Natural killer cell (primary cell): ENCODE measurements at regions not wholly inside any gene's neighbourhood (a gene's known extent, or its start where the extent isn't known, plus 50 kb on each side); places are given as distances from the start of the nearest gene placed in this dataset.

ENCODE experiments used
- ATAC-seq, 3 donors: fragments of 150-1000 bp in 2 of 3; fragments of 200-7000 bp in 1 of 3; cut with Tn5 transposase; 1 replicate in 1 of 3; 2 replicates in 2 of 3; pipeline ENCODE4 v1.10.0; 2021; ENCODE audit warnings: mild to moderate bottlenecking in 2 of 3, moderate library complexity in 2 of 3
- DNase-seq, 2 donors: peaks; one replicate each; pipeline versions ENCODE4 v3.0.0 to v3.0.0-alpha.2; 2013 to 2021; ENCODE audit warnings: mixed read lengths in 1 of 2
- H3K27ac ChIP-seq: one replicate; pipeline ENCODE4 v1.5.1; 2013; ENCODE audit warnings: mild to moderate bottlenecking, low read length
- H3K27me3 ChIP-seq: one replicate; pipeline ENCODE4 v1.6.1; 2013; ENCODE audit warnings: low read length; ENCODE audit not compliant: control insufficient read depth, insufficient read depth
- H3K36me3 ChIP-seq: one replicate; pipeline ENCODE4 v1.6.1; 2013; ENCODE audit warnings: low read length; ENCODE audit not compliant: control insufficient read depth, insufficient read depth
- H3K4me1 ChIP-seq: one replicate; pipeline ENCODE4 v1.6.1; 2013; ENCODE audit warnings: low read length; ENCODE audit not compliant: control insufficient read depth, insufficient read depth
- H3K4me3 ChIP-seq: one replicate; pipeline ENCODE4 v1.5.1; 2013; ENCODE audit warnings: low read length
- H3K9me3 ChIP-seq: one replicate; pipeline ENCODE4 v1.6.1; 2013; ENCODE audit warnings: low read length; ENCODE audit not compliant: control insufficient read depth, insufficient read depth
- H3K27ac Mint-ChIP-seq, 2 donors: one replicate each; pipeline ENCODE4 v1.8.0; 2022; ENCODE audit warnings: mild to moderate bottlenecking in 2 of 2, mixed read lengths in 2 of 2, moderate library complexity in 1 of 2
- H3K27me3 Mint-ChIP-seq, 2 donors: one replicate each; pipeline ENCODE4 v1.8.0; 2022; ENCODE audit warnings: low read depth in 2 of 2, mixed read lengths in 2 of 2
- H3K36me3 Mint-ChIP-seq: one replicate; pipeline ENCODE4 v1.8.0; 2022; ENCODE audit warnings: mixed read lengths
- H3K4me1 Mint-ChIP-seq, 2 donors: one replicate each; pipeline ENCODE4 v1.8.0; 2022; ENCODE audit warnings: mixed read lengths in 2 of 2
- H3K4me3 Mint-ChIP-seq: one replicate; pipeline ENCODE4 v1.8.0; 2022; ENCODE audit warnings: mild to moderate bottlenecking, moderate library complexity, mixed read lengths
- H3K9me3 Mint-ChIP-seq, 2 donors: one replicate each; pipeline ENCODE4 v1.8.0; 2022; ENCODE audit warnings: mixed read lengths in 2 of 2
- WGBS: methylation state at CpG from one replicate; pipeline ENCODE4 v1.1.7; 2013; ENCODE audit warnings: missing lambda C conversion rate; ENCODE audit not compliant: insufficient coverage; 5-methylcytosine and 5-hydroxymethylcytosine counted together
- intact Hi-C: fragments of 100-400 bp; cut with micrococcal nuclease; formaldehyde crosslinking; loops from one replicate; pipeline ENCODE4 v1.14.2; 2022
- TF ChIP-seq, protein P1 (sequence below): fragments of 200-600 bp; IDR thresholded peaks from one replicate; pipeline ENCODE4 v1.8.0; 2022; ENCODE audit warnings: antibody characterized with exemption

DNA sequence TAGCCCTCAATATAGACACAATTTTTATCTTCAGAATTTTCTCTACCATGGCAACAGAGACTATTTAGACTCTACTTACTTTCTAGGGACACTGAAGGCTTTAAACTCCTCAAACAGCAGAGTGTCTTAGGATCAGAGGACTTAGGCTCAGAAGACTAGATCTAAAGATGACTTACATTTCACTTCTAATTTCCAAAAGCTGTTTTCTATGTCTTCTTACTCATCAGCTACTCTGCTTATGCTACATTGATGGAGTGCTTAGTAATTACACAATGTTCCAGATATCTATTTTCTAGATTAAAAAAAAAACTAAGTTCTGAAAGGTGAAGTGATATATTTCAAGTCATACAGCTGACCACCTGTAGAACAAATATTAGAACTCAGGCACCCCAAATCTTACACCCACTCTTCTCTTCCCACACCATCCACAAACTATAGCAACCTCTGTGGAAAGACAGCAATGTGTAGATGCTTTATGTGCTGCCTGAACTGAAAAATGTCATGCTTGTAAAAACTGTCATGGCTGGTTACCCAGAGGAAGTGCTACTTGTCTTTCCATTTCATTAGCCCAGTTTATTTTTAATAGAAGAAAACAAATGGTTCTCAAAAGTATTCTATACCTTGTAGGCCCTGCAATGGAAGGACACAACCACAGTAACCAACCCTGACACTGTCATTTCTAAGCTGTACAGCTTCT is 831.0 kb upstream of the ACVR2A start:
- no peak overlapping the region for H3K27ac Mint-ChIP-seq
- no peaks in the 10 kb centered on the region for H3K27me3 Mint-ChIP-seq
- Histone ChIP-seq H3K27me3 (no peaks in the 10 kb centered on the region), H3K4me3 (no peak overlapping the region), H3K27ac (no peak overlapping the region), H3K4me1 (no peaks in the 10 kb centered on the region), H3K36me3 (no peaks in the 10 kb centered on the region), H3K9me3 (no peaks in the 10 kb centered on the region)
- peaks cover 3 to 4% of the 10 kb centered on the region in 2 donors for H3K9me3 Mint-ChIP-seq
- H3K4me1 Mint-ChIP-seq = no peaks in the 10 kb centered on the region
- H3K4me3 Mint-ChIP-seq = no peak overlapping the region
- ATAC-seq (no peak), DNase-seq (no peak)
- intact Hi-C loops = no loop called here
- TF ChIP-seq, protein P1, sequence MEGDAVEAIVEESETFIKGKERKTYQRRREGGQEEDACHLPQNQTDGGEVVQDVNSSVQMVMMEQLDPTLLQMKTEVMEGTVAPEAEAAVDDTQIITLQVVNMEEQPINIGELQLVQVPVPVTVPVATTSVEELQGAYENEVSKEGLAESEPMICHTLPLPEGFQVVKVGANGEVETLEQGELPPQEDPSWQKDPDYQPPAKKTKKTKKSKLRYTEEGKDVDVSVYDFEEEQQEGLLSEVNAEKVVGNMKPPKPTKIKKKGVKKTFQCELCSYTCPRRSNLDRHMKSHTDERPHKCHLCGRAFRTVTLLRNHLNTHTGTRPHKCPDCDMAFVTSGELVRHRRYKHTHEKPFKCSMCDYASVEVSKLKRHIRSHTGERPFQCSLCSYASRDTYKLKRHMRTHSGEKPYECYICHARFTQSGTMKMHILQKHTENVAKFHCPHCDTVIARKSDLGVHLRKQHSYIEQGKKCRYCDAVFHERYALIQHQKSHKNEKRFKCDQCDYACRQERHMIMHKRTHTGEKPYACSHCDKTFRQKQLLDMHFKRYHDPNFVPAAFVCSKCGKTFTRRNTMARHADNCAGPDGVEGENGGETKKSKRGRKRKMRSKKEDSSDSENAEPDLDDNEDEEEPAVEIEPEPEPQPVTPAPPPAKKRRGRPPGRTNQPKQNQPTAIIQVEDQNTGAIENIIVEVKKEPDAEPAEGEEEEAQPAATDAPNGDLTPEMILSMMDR = no peak
- H3K36me3 Mint-ChIP-seq = no peaks in the 10 kb centered on the region

DNA sequence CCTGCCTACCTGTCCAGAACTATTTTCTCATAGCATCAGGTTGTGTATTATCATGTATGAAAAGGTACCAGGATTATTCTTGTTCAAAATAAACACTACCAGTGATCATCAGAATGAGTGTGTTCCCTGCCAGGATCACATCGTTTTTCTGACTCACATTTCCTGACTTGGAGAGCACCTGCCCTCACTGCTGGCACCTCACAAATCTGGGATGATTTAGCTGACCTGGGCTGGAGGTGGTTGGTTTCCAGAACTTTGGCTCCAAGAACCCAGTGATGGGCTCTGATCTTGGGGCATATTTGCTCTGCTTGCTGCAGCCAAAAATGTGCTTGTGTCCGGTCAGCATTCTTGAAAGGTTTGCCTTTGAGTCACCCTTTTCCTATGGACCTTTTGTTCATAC is 836.3 kb upstream of the ACVR2A start:
- H3K36me3 ChIP-seq = no peaks in the 10 kb centered on the region
- H3K9me3 ChIP-seq = no peaks in the 10 kb centered on the region
- H3K4me3 Mint-ChIP-seq = no peak overlapping the region
- H3K4me3 ChIP-seq = no peak overlapping the region
- H3K9me3 Mint-ChIP-seq = peaks cover 1 to 2% of the 10 kb centered on the region in 2 donors
- H3K27ac Mint-ChIP-seq = no peak overlapping the region
- H3K27me3 ChIP-seq = no peaks in the 10 kb centered on the region
- WGBS = 71% methylated on average over 2 of the region's 2 CpGs
- ATAC-seq (no peak), DNase-seq (no peak)
- H3K36me3 Mint-ChIP-seq = no peaks in the 10 kb centered on the region
- intact Hi-C loops = no loop called here
- no peak overlapping the region for H3K27ac ChIP-seq
- H3K27me3 Mint-ChIP-seq = no peaks in the 10 kb centered on the region
- TF ChIP-seq, protein P1 = no peak
- H3K4me1 Mint-ChIP-seq = no peaks in the 10 kb centered on the region
- H3K4me1 ChIP-seq = no peaks in the 10 kb centered on the region

DNA sequence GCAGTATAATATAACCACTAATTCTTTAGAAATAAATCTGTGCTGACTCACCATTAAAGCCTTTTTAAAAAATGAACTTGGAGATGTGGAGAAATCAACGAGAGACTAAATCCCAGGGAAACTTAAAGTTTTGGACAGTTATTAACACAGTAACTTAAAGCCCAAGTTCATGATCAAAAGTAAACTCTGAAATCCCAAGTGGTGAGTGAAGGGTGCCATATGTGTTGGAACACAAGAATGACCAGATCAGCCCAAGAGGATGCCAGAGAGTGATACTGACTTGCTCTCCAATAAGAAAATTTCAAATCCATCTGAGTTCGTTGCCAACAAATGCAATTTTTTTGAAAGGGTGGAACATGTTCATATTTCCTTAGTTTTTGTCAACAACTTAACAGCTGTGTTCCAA is 838.1 kb upstream of the ACVR2A start:
- H3K27me3 Mint-ChIP-seq = no peaks in the 10 kb centered on the region
- Histone ChIP-seq H3K27me3 (no peaks in the 10 kb centered on the region), H3K27ac (no peak overlapping the region), H3K36me3 (no peaks in the 10 kb centered on the region), H3K4me1 (no peaks in the 10 kb centered on the region), H3K9me3 (no peaks in the 10 kb centered on the region), H3K4me3 (no peak overlapping the region)
- DNase-seq (no peak), ATAC-seq (no peak)
- no peak overlapping the region for H3K27ac Mint-ChIP-seq
- WGBS = 65% methylated on average over 2 of the region's 2 CpGs
- intact Hi-C loops = no loop called here
- no peaks in the 10 kb centered on the region for H3K4me1 Mint-ChIP-seq
- H3K36me3 Mint-ChIP-seq = no peaks in the 10 kb centered on the region
- no peak overlapping the region for H3K4me3 Mint-ChIP-seq
- peaks cover under 1 to 3% of the 10 kb centered on the region in 2 donors for H3K9me3 Mint-ChIP-seq
- TF ChIP-seq, protein P1 = no peak

DNA sequence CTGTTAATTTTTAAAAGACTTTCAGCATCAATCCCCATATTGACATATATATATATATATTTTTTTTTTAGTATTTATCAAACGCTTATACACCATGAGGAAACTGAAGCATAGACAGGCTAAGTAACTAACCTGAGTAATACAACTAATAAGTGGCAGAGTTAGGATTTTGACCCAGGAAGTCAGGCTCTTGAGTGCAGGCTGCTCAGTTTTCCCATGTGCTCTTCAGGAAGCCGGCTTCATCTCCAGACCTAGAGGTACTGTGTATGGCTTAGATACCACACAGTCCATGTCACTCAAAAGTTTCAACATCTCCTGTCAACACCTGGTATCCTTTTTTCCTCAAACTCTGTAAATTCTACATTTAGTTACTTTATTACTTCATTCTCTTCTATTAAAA is 841.7 kb upstream of the ACVR2A start:
- H3K4me3 ChIP-seq = no peak overlapping the region
- H3K27me3 ChIP-seq = no peaks in the 10 kb centered on the region
- DNase-seq (no peak), ATAC-seq (no peak)
- H3K36me3 ChIP-seq = no peaks in the 10 kb centered on the region
- no peaks in the 10 kb centered on the region for H3K9me3 ChIP-seq
- no peaks in the 10 kb centered on the region for H3K36me3 Mint-ChIP-seq
- TF ChIP-seq, protein P1 = no peak
- H3K9me3 Mint-ChIP-seq = peaks cover 3 to 7% of the 10 kb centered on the region in 2 donors
- H3K4me1 ChIP-seq = no peaks in the 10 kb centered on the region
- 88% methylated on average over 1 of the region's 2 CpGs for WGBS
- no peak overlapping the region for H3K27ac ChIP-seq
- H3K4me1 Mint-ChIP-seq = no peaks in the 10 kb centered on the region
- no peaks in the 10 kb centered on the region for H3K27me3 Mint-ChIP-seq
- no peak overlapping the region for H3K27ac Mint-ChIP-seq
- intact Hi-C loops = no loop called here
- H3K4me3 Mint-ChIP-seq = no peak overlapping the region
